OCI-LY3 (cell line): ENCODE measurements at regions not wholly inside any gene's neighbourhood (a gene's known extent, or its start where the extent isn't known, plus 50 kb on each side); places are given as distances from the start of the nearest gene placed in this dataset.

Experiments used
- H2AFZ ChIP-seq: fragments of 200-600, 300-600 bp; shearing (Covaris generic); 2 replicates; pipeline ENCODE4 v1.6.0; 2014; ENCODE audit warnings: antibody characterized with exemption, low read depth, low read length
- H3K27ac ChIP-seq: fragments of 200-600, 300-600 bp; sonication (generic); 2 replicates; pipeline ENCODE4 v1.5.1; 2014; ENCODE audit warnings: mild to moderate bottlenecking, low read length, moderate library complexity, mixed read lengths
- H3K27me3 ChIP-seq: fragments of 200-600, 300-600 bp; sonication (generic); 2 replicates; pipeline ENCODE4 v1.6.1; 2014; ENCODE audit warnings: low read depth, low read length, mixed read lengths
- H3K36me3 ChIP-seq: fragments of 200-600, 300-600 bp; sonication (generic); replicated peaks from 2 replicates; pipeline ENCODE3; 2014; ENCODE audit warnings: low read depth, low read length, mixed read lengths
- H3K4me1 ChIP-seq: fragments of 300-600, 200-600 bp; sonication (generic); 2 replicates; pipeline ENCODE4 v1.6.1; 2014; ENCODE audit warnings: low read length, mixed read lengths
- H3K4me2 ChIP-seq: fragments of 200-600, 300-600 bp; sonication (generic); 2 replicates; pipeline ENCODE4 v1.6.1; 2014; ENCODE audit warnings: low read length, mixed read lengths
- H3K4me3 ChIP-seq: fragments of 300-600, 200-600 bp; sonication (generic); 2 replicates; pipeline ENCODE4 v1.5.1; 2014; ENCODE audit warnings: antibody characterized with exemption, mild to moderate bottlenecking, low read length, moderate library complexity
- H3K79me2 ChIP-seq: fragments of 300-600, 200-600 bp; shearing (Covaris generic); 2 replicates; pipeline ENCODE4 v1.6.1; 2014; ENCODE audit warnings: mild to moderate bottlenecking, low read length, mixed read lengths
- H3K9ac ChIP-seq: fragments of 300-600, 200-600 bp; shearing (Covaris generic); 2 replicates; pipeline ENCODE4 v1.6.0; 2014; ENCODE audit warnings: mild to moderate bottlenecking, low read length, moderate library complexity
- H3K9me3 ChIP-seq: fragments of 200-600, 300-600 bp; shearing (Covaris generic); 2 replicates; pipeline ENCODE4 v1.6.1; 2014; ENCODE audit warnings: low read length, mixed read lengths; ENCODE audit not compliant: insufficient read depth
- H4K20me1 ChIP-seq: fragments of 200-600, 300-600 bp; sonication (generic); 2 replicates; pipeline ENCODE4 v1.6.1; 2016; ENCODE audit warnings: low read length, mixed read lengths; ENCODE audit not compliant: insufficient read depth
- CTCF ChIP-seq: fragments of 200-600, 300-600 bp; sonication (generic); IDR thresholded peaks from 2 replicates; pipeline ENCODE4 v1.5.1; 2014; ENCODE audit warnings: antibody characterized with exemption, low read length, low read depth
- EZH2phosphoT487 ChIP-seq: fragments of 200-600 bp; shearing (Covaris generic); IDR thresholded peaks from 2 replicates; pipeline ENCODE4 v1.6.1; 2018; ENCODE audit warnings: antibody characterized with exemption, mixed run types, low read depth

- Histone ChIP-seq H3K27me3 (no peaks in the 10 kb centered on the region), H3K9ac (no peak overlapping the region), H3K4me1 (no peaks in the 10 kb centered on the region), H3K4me3 (no peak overlapping the region), H2AFZ (no peak overlapping the region), H3K27ac (no peak overlapping the region), H3K4me2 (no peak overlapping the region), H3K9me3 (no peaks in the 10 kb centered on the region), H4K20me1 (no peaks in the 10 kb centered on the region), H3K79me2 (no peaks in the 10 kb centered on the region), H3K36me3 (no peaks in the 10 kb centered on the region)
- TF ChIP-seq CTCF (no peak), EZH2phosphoT487 (no peak)
Observed at GRCh38 chr2:138155304-138155703, 191.0 kb downstream of the HNMT start.

- no peak for TF ChIP-seq EZH2phosphoT487
- no peak for TF ChIP-seq CTCF
- no peaks in the 10 kb centered on the region for H3K9me3 ChIP-seq
Observed at GRCh38 chr2:138157372-138157771, 193.1 kb downstream of the HNMT start.

GRCh38 chr2:138170485-138170884 lies 206.2 kb downstream of the HNMT start:
- Histone ChIP-seq H3K4me2 (no peak overlapping the region), H3K79me2 (no peaks in the 10 kb centered on the region), H3K27ac (no peak overlapping the region), H3K27me3 (no peaks in the 10 kb centered on the region), H3K36me3 (no peaks in the 10 kb centered on the region), H3K4me3 (no peak overlapping the region), H2AFZ (no peak overlapping the region), H3K4me1 (no peaks in the 10 kb centered on the region), H3K9ac (no peak overlapping the region), H3K9me3 (no peaks in the 10 kb centered on the region), H4K20me1 (no peaks in the 10 kb centered on the region)
- TF ChIP-seq CTCF: no peak

More at GRCh38 chr2:138157372-138157771, 193.1 kb downstream of the HNMT start:
- H3K36me3 ChIP-seq: no peaks in the 10 kb centered on the region
- H3K27ac ChIP-seq: no peak overlapping the region
- H3K9ac ChIP-seq: no peak overlapping the region
- no peak overlapping the region for H2AFZ ChIP-seq
- no peaks in the 10 kb centered on the region for H4K20me1 ChIP-seq
- H3K4me1 ChIP-seq: no peaks in the 10 kb centered on the region
- H3K4me2 ChIP-seq: no peak overlapping the region
- H3K79me2 ChIP-seq: no peaks in the 10 kb centered on the region
- H3K27me3 ChIP-seq: no peaks in the 10 kb centered on the region
- H3K4me3 ChIP-seq: no peak overlapping the region

GRCh38 chr2:138171244-138171643 lies 207.0 kb downstream of the HNMT start:
- H3K36me3 ChIP-seq: no peaks in the 10 kb centered on the region
- H3K4me1 ChIP-seq: no peaks in the 10 kb centered on the region
- no peaks in the 10 kb centered on the region for H3K9me3 ChIP-seq
- H4K20me1 ChIP-seq: no peaks in the 10 kb centered on the region
- no peak overlapping the region for H3K9ac ChIP-seq
- H3K27ac ChIP-seq: no peak overlapping the region
- H3K79me2 ChIP-seq: no peaks in the 10 kb centered on the region
- H3K4me2 ChIP-seq: no peak overlapping the region
- TF ChIP-seq EZH2phosphoT487: no peak
- no peak for TF ChIP-seq CTCF
- no peaks in the 10 kb centered on the region for H3K27me3 ChIP-seq
- H2AFZ ChIP-seq: no peak overlapping the region
- H3K4me3 ChIP-seq: no peak overlapping the region
